GM21576 (cell line): ENCODE measurements at regions not wholly inside any gene's neighbourhood (a gene's known extent, or its start where the extent isn't known, plus 50 kb on each side); places are given as distances from the start of the nearest gene placed in this dataset.

Source experiments
- ATAC-seq: cut with Tn5 transposase; IDR thresholded peaks from one replicate; pipeline ENCODE4 v1.9.1; 2021; ENCODE audit warnings: mild to moderate bottlenecking, moderate library complexity; ENCODE audit not compliant: unreplicated experiment

DNA sequence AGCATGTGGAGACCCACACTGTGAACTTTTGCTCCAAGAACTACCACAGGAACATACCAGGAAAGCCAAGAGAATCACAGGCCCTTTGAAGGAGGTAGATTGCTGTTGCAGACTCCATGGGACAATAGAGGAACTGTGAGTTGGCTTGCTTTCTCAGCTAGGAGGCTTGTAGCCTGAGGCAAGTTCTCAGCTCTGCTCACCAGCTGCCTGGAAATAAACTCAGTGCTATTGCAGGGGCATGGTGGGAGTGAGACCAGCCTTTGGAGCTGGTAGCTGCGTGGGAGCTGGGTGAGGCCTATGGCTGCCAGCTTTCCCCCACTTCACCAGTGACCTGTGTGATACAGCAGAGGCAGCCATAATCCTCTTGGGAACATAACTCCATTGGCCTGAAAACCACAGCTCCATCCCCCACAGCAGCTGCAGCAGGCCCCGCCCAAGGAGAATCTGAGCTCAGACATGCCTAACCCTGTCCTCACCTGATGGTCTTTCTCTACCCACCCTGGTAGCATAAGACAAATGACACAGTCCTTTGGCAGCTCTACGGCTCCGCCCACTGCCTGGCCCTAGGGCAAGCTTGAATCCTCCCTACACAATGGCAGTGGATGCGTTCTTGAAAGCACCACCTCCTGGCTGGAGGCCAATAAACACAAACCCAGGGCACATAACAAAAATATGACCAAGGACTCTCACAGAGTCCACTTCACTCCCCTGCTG, 389.5 kb downstream of the KIF4B start:
- no peak for ATAC-seq

DNA sequence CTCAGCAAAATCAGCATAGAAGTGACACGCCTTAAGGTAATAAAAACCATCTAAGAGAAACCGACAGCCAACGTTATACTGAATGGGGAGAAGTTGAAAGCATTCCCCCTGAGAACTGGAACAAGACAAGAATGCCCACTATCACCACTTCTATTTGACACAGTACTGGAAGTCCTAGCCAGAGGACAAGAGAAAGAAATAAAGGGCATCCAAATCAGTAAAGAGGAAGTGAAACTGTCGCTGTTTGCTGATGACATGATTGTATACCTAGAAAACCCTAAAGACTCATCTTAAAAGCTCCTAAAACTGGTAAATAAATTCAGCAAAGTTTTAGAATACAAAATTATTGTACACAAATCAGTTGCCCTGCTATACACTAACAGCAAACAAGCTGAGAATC, 393.3 kb downstream of the KIF4B start:
- no peak for ATAC-seq

DNA sequence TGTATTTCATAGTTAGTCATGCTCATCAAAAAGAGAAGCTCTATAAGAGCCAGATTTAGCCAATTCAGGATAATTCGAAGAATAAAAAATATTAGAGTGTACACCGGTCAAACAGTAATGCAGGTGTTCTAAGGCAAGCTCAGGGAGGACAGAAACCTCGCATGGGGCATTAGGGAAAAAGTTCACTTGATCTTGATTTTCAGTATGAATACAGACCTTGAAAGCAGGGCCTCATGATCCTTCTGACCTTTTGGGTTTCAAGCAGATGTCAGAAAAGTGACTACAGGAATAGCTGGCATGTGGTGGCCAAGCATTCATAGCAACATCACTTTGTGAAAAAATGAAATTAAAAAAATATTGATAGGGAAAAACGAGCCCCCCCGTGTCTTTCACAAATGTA, 394.9 kb downstream of the KIF4B start:
- ATAC-seq, result no peak

DNA sequence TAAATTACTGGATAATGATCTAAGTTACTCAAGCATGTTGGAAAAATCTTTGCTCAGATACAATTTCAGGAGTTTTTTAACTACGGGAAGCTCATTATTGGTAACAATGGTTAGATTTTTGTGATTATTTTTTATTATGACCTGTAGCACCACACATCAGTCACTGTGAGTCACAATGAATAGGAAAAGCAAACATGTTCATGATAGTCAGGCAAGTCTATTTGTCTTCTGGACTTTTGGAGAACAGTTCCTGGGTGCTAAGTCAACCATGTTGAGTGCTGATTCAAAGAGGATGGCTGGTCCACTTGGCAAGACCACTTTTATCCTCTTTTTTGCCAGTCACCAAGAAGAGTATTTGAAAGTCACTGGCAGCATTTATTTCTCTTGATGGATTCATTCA, 403.2 kb downstream of the KIF4B start:
- ATAC-seq, result no peak

DNA sequence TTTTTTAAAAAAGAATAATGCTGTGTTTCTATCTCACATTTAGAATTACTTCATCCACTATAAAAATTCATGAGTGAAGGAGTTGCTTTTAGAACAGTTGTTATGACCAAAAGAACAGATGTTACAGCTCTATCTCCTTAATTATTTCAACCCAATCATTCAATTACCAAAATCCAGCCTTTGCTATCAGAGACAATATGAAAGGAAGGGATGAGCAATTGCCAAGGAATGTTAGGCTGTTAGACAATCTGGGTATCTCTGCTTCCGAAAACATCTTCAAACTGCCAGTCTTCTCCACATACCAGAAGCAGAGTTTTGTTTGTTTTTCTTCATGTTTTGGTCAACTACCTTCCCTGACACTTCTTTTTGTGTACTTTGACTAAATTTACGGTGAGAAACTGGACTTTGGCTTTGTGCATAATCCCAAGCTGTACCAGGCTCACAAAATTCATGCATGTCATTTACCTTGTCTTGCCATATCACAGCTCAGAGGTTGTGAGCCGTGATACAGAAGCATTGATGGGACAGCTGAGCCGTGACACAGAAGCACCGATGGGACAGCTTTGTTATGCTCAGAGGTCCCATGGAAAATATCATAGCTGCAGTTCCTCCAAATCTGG, 405.5 kb downstream of the KIF4B start:
- ATAC-seq, result no peak

DNA sequence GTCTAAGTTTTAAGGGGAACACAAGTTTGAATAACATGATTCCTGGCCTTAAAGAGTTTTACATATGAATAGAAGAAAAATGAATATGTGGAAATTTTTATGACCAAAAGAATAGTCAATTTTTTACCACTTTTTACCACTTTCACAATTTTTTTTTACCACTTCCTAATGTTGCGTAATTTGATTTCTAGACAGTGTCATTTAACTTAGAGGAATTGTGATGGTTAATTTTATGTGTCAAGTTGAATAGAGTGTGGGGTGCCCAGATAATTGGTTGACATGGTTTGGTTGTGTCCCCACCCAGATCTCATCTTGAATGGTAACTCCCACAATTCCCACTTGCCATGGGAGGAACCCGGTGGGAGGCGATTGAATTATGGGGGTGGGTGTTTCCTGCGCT, 416.6 kb downstream of the KIF4B start:
- no peak for ATAC-seq

DNA sequence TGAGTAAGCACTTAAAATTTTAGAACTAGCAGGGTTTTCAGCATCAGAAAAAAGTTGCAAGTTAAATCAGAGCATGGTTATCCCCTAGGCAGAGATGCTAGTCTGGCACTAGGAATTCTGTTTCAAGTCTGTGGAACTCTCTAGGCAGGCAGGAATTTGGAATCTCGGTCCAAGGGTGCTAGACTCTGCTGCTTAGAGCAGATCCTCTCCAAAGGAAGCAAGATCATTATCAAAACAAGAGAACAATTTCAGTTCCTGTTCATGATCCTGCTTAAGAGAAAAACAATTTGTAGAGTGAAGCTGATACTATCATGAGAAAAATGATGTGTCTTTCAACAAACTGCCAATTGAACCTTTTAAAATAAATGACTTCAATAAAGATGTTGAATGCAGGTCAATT, 420.7 kb downstream of the KIF4B start:
- no peak for ATAC-seq

DNA sequence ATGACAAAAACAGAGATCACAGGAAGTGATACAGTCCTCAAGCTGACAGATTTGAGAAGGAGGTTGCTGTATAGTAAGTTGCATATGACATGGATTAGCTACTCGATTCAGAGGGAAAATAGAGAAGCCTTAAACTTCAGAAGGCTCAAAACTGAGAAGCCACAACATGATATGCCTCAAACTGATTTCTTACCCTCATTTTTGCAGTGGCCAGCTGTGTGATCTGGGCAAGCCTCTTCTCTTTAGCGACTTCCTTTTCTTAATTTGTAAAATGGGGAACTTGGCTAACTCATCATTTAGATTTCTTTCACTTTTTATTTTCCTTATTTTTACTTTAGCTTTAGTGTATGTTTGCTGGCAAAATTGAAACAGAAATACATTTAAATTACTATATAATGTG, 421.1 kb downstream of the KIF4B start:
- ATAC-seq, result no peak

DNA sequence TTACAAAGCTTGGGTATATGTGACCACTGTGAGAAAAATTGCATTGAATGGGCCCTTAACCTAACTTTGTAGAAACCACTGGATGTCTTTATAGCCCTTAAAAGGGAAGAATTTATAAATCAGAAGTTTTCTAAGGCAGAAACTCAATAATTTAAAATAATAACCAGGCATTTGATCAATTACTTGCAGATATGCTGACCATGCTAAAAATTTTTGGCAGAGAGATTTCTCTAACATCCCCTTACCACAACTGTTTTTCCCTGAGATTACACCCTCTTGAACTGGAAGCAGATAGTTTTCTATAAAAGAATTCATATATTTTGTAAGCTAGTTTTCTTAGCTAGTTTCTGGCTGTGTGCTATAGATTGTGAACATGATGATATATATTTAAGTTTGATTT, 428.3 kb downstream of the KIF4B start:
- no peak for ATAC-seq

DNA sequence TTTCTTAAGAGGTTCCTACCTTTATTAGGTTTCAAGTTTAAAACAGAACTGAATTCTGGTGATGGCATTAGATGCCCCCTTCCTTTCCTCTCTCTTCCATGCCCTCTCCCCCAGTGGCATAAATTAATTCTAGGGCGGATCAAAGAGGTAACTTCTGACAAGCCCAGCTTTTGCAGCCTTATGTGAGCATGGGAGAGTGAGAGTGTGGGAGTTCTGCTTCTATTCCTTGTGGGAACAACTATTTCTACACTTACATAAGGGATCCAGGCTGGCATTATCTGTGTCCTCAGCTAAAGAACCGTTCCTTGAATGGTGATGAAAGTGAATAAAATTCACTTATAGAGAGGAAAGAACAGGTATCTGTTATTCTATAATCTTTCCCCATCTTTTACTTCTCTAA, 437.6 kb downstream of the KIF4B start:
- ATAC-seq, result no peak

DNA sequence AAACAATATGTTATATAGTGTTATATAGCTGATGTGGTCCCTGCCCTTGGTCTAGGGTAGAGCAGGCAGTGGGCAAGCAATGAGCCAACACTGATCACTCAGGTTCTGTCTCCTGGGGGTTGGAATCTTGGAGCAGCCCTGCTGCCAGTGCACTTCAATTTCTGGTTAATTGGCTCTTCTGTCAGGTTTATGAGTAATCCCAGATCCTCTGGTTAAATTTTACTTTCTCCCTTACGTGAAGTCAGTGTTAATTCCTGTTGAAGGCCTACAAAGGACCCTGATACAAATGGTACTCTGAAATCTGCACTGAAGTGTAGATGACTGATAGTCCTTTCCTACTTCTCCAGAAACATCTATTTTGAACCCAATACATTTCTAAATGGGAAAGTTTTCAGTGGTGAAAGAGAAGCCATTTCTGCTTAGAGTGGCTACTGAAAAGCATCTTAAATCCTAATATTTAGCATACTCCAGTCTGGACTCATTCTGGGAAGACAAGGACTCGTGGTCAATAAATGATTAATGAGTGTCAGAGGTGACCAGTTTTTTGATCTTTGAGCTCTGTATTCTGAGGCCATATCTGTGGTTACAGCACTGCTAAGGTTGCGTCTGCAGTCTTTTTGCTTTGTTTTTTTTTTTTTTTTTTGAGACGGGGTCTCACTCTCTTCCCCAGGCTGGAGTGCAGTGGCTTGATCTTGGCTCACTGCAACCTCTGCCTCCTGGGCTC, 442.4 kb downstream of the KIF4B start:
- no peak for ATAC-seq

DNA sequence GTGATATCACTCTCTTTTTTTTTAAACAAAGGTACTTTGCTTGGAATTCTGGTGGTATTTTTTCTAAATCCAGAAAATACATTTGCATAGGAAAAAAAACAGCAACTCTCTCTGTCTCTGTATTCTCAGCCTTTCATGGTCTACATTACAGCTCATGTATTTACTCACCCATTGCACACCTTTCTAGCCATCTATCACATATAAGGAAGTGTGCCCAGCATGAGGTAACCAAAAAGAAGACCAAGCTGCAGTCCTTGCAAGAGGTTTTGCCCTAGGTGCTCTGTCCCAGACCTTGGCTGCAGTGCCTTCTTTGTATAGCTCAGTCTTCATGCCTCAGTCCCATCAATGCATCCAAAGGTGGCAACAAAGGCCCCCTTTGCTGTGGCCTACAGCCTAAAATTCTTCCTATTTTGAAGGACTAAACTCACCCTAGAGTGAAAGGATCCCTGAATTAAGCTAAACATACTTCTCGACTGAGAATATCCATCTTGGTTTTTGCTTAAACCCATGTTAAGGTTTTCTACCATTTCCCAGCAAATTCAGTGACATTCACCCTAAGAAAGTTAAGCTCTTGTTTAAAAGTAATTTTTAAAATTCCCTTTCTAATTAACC, 446.4 kb downstream of the KIF4B start:
- ATAC-seq, result no peak

DNA sequence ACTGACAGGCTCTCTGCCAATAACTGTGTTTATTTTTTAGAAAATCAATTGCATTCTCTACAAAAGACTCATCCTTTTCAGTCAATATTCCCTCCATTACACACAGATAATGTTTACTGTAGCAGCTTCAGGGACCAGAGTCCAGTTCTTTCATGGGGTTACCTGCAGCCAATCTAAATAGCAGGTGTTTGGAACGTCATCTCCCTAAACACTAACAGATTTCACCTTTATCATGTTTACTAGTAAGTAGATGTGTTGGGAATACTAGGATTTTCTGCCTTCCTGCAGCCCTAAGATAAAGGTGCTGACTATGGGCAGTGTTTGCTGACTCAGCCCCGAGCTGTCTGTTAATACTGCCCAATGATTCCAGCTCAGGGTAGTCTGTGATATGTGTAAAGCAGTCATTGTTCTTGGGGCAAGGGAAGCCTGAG, 447.0 kb downstream of the KIF4B start:
- ATAC-seq, result no peak

DNA sequence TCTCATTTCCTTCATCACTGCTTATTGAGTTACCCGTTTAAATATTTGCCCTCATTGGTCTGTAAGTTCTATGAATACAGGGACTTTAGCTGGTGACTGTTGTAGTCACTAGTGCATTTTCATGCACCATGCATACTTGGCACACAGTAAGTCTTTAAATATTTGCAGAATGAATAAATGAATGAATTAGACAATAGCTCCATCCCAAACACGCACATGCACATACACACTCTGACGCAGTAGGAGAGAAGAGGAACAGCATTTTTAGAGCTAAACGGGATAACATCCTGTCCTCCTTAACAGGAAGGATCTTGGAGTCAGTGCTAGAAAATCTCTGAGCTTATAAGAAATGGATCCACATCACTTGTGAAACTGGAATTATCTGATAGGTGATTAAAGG, 447.7 kb downstream of the KIF4B start:
- ATAC-seq, result no peak

DNA sequence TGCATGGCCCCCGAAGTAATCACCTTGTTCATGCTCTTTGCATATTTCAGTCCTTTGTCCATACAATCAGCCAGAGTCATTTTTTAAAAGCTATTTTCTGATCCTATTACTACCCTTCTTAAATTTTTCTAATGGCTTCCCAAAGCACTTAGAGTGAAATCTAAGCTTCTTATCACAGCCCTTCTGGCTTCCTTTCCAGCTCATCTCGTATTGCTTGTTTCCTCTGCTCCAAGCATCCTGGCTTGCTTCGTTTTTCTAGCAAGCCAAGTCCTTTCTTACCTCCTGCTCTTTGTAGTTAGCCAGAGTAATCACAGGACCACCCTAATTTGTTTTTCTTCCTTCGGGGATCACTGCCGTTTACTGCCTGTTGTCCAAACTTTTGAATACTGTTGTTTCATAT, 453.3 kb downstream of the KIF4B start:
- ATAC-seq, result no peak

DNA sequence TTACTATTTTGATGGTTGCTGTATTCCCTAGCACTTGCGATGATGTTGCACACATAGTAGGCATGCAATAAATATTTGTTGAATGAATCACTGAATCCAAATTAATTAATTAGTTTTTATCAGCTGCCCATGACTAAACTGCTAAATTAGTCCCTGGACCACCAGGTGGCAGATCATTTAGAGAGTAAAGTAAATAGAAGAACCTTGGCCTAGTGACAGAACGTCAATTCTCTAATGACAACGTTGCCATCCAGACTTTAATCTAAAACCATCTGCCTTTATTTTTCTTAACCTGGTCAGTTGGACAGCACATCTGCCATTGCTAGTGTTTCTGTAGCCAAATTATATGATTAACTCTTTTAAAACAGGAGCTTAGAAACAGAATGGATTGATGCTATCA, 457.5 kb downstream of the KIF4B start:
- no peak for ATAC-seq

DNA sequence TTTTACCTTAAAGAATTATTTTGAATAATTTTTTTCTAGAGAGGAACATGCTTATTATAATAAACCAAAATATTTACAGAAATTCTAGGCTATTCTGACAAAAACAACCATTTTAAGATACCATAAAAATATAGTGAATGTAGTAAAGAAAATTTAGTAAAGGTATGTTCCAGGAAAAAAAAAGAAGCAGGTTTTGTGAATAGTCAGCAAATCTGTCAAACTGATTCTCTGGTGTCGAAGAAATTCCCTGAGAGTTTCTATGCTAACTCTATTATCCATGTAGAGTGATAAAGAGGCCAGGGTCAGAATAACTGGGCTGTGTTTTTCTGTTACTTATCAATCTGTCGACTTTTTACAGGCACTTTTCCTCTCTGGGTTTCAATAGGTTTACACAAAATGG, 459.2 kb downstream of the KIF4B start:
- ATAC-seq, result no peak

DNA sequence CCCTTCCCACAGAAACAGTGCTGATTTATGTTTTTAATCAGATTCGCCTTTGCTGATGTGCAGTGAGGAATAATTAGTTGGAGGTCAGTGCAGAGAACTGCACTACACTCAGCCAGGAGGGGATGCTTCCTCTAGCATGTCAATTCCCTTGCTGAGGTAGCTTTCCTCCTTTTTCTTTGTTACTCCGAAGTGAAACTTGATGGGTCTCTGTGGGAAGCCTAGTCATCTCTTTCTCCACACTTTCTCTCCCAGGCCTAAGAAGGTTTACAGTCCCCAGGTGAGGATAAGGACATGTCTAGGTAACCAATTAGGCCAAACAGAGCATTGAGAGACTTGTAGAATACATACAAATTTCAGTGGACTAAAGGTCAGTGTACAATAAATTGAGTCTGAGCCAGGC, 461.8 kb downstream of the KIF4B start:
- no peak for ATAC-seq

DNA sequence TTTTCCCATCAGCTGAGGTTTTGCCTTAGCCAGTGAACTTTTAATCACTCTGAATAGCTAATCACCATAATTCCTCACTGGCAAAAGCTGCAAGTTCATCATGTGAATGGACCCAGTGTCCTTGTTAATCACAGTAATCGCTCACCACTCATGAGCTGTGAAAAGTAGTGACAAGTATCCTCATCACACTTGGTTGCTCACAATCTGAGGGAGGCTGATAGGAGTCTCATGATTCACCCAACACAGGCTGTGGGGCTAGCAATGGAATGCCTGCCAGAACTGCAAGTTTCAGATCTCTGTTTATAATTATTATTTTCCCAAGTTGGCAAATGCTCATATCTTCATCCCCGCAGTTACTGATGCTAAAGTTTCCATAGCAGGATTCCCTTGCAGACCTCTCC, 467.2 kb downstream of the KIF4B start:
- ATAC-seq, result no peak

DNA sequence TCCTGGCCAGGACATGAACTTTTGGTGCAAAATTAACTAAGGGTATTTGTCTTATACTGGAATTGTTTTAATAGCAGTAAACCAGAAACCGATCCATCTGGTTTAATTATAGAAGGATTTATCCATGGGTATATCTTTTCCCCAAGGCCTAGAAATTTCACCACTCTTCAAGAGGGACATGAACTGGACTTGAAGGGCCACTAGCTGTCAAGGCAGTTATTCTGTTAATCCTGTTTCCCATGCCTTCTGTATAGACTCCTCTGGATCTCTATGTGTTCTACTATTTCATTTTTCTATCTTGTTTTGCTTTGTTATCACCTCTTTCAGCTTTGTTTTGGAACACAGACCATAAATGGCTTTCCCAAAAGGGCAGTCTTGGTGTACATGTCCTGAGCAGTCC, 467.6 kb downstream of the KIF4B start:
- ATAC-seq, result no peak

DNA sequence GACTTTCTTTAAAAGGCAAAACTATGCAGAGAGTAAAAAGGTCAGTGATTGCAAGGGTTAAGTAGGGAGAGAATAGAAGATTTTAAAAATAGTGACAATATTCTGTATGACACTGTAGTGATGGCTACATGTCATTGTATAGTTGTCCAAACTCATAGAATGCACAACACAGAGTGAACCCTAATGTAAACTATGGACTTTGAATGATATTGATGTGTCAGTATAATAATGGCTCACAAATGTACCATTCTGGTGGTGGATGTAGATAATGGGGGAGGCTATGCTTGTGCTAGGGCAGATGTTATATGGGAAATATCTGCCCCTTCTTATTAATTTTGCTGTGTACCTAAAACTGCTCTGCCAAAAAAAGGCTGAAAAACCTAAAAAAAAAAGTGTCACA, 468.9 kb downstream of the KIF4B start:
- no peak for ATAC-seq

DNA sequence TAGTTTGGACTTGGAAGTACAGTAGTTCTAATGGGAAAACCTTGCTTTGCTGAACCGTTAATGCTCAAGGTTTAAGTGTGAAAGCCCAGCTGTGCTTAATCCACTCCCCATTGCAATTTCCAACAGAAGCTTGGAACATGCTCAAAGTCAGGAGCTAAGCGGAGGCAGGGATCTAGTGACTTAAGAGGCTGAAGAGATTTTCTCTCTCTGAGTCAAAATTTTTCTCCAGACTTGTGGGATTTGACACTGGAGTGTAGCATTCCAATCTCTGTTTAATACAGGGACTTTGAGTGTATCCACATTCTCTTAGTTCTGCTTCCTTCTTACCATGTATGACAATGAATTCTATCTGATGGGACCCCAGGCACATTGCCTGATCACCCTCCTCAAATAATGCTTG, 471.8 kb downstream of the KIF4B start:
- ATAC-seq, result no peak
